Colonic mucosa (tissue), 4 donors: ENCODE measurements at regions not wholly inside any gene's neighbourhood (a gene's known extent, or its start where the extent isn't known, plus 50 kb on each side); places are given as distances from the start of the nearest gene placed in this dataset.

Experiments
- DNase-seq: peaks from one replicate; pipeline ENCODE4 v3.0.0-alpha.2; 2020
- H3K27ac ChIP-seq: fragments of 200-600 bp; one replicate; pipeline ENCODE4 v1.8.0; 2021
- H3K27me3 ChIP-seq: fragments of 200-600 bp; one replicate; pipeline ENCODE4 v1.8.0; 2021
- H3K36me3 ChIP-seq: fragments of 200-600 bp; one replicate; pipeline ENCODE4 v1.8.0; 2021
- H3K4me1 ChIP-seq: fragments of 200-600 bp; one replicate; pipeline ENCODE4 v1.8.0; 2021; ENCODE audit warnings: mild to moderate bottlenecking
- H3K4me3 ChIP-seq: fragments of 200-600 bp; one replicate; pipeline ENCODE4 v1.8.0; 2021
- H3K9ac ChIP-seq, 2 donors: one replicate each; pipeline ENCODE4 v1.7.0; 2013; ENCODE audit warnings: control low read depth in 2 of 2, low read depth in 2 of 2, low read length in 2 of 2
- H3K9me3 ChIP-seq: fragments of 200-600 bp; one replicate; pipeline ENCODE4 v1.8.0; 2021
- intact Hi-C: fragments of 100-400 bp; cut with DNase I; formaldehyde crosslinking; loops from one replicate; pipeline ENCODE4 v1.14.1; 2022
- TF ChIP-seq, protein P1 (sequence below): fragments of 200-600 bp; IDR thresholded peaks from one replicate; pipeline ENCODE4 v1.8.0; 2022; ENCODE audit warnings: antibody characterized with exemption, mild to moderate bottlenecking
- donor health status: healthy.
- donor health status: DM: no; HTN: no; CAD: no.
- donor health status: DM: no; HTN: no; CAD: no.

DNA sequence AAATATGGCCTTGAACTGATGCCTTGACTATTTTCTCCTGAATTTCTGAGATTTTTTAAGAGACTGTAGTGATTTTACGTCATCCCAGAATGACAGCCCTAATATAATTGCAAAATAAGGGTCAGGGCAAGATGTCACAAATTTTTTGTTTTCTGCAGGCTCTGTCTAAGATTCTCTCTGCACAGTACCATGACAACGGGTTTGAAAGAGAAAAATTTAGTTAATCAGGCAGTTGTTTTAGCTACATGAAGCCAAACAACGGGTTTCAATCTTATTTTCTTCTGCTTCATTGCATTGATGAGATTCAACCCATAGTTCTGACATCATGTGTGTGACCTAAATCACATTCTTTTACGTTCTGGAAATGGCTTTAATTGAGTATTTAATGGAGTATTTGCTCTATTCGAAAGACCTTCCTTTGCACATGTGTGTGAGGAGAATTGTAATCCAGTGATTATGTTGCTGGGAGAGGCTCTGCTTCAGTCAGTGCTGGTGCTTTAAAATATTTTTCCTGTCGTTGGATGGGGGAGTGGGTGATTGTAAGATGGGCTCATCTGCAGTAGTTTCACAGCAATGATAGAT, 118.0 kb upstream of the RHOBTB1 start:
- Histone ChIP-seq H3K27me3 (no peaks in the 10 kb centered on the region), H3K9me3 (no peaks in the 10 kb centered on the region), H3K36me3 (no peaks in the 10 kb centered on the region), H3K27ac (no peak overlapping the region), H3K9ac (no peak overlapping the region), H3K4me1 (no peaks in the 10 kb centered on the region), H3K4me3 (no peak overlapping the region)
- no peak for DNase-seq
- intact Hi-C loops: no loop called here
- TF ChIP-seq, protein P1, sequence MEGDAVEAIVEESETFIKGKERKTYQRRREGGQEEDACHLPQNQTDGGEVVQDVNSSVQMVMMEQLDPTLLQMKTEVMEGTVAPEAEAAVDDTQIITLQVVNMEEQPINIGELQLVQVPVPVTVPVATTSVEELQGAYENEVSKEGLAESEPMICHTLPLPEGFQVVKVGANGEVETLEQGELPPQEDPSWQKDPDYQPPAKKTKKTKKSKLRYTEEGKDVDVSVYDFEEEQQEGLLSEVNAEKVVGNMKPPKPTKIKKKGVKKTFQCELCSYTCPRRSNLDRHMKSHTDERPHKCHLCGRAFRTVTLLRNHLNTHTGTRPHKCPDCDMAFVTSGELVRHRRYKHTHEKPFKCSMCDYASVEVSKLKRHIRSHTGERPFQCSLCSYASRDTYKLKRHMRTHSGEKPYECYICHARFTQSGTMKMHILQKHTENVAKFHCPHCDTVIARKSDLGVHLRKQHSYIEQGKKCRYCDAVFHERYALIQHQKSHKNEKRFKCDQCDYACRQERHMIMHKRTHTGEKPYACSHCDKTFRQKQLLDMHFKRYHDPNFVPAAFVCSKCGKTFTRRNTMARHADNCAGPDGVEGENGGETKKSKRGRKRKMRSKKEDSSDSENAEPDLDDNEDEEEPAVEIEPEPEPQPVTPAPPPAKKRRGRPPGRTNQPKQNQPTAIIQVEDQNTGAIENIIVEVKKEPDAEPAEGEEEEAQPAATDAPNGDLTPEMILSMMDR: no peak

DNA sequence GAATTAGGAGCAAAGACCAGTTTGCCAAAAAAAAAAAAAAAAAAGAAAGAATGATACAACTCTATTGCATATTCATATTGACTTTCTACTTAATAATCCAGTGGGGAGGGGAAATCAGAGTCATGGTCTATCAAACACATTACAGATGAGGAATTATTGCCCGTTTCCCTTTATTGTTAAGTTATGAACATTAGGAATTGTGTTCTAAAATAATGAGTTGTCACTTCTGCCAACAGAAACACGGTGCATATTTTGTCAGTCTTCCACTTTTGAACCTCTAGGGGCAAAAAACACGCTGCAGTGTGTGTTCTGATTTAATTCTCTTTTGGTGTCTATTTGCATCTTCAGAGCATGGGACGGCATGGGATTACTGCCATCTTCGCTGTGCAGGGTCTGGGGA, 115.7 kb upstream of the RHOBTB1 start:
- H3K9ac ChIP-seq: no peak overlapping the region
- no peak overlapping the region for H3K27ac ChIP-seq
- intact Hi-C loops: no loop called here
- no peaks in the 10 kb centered on the region for H3K36me3 ChIP-seq
- no peaks in the 10 kb centered on the region for H3K4me1 ChIP-seq
- no peak for DNase-seq
- TF ChIP-seq, protein P1: no peak
- no peaks in the 10 kb centered on the region for H3K9me3 ChIP-seq
- no peak overlapping the region for H3K4me3 ChIP-seq
- no peaks in the 10 kb centered on the region for H3K27me3 ChIP-seq

DNA sequence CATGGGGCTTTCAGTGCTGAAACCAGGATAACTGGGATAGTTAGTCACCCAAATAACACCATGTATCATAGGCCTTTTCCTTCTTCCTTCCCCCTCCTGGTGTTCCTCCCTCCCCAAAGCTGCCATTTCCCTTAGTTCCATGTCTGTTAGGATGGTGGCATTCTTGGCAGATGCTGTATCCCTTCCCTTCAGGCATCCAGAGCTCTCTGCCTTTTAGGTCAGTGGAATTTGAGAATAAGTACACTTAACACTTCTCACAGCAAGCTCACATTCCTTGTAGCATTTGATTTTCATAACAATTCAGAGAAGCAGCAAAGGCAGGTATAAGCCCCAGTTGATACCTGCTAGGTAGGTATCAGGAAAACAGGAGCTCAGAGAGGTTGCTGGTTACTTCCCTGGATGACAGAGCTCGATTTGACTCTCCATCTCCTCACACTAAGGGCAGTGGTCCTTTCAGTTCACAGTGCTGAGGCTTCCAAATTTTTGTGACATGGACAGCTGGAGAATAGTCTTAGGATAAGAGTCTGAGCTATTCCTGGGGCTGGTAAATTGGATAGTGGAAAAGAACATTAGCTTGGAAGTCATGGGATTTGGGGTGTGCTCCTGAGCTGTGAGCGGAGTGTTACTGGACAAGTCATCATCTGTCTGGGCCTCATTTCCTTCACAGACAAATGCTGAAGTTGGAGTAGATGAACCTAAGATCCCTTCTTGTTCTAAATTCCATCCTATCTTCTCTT, 108.7 kb upstream of the RHOBTB1 start:
- TF ChIP-seq, protein P1: no peak
- no peaks in the 10 kb centered on the region for H3K36me3 ChIP-seq
- no peaks in the 10 kb centered on the region for H3K4me1 ChIP-seq
- no peaks in the 10 kb centered on the region for H3K9me3 ChIP-seq
- no peak overlapping the region for H3K4me3 ChIP-seq
- intact Hi-C loops: no loop called here
- no peak for DNase-seq
- no peak overlapping the region for H3K9ac ChIP-seq
- no peaks in the 10 kb centered on the region for H3K27me3 ChIP-seq
- no peak overlapping the region for H3K27ac ChIP-seq

DNA sequence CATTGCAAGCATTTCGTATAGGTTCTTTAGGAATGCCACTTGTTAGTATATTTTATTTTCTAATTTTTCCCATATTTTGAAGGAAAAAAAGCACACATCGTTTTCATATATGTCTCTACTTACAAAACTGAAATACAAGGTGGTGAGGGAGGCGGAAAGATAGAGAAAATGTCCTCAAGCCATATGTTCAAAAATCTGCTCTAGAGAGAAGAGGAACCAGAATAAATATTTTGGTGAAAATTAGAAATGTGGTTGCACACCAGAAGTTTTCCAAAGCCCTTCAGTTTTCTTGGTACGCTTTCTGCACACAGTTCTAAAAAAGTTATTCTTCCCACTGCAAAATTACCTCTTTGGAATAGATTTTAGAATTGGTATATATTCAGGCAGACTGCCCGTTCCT, 107.4 kb upstream of the RHOBTB1 start:
- intact Hi-C loops: no loop called here
- no peak for DNase-seq
- TF ChIP-seq, protein P1: no peak

DNA sequence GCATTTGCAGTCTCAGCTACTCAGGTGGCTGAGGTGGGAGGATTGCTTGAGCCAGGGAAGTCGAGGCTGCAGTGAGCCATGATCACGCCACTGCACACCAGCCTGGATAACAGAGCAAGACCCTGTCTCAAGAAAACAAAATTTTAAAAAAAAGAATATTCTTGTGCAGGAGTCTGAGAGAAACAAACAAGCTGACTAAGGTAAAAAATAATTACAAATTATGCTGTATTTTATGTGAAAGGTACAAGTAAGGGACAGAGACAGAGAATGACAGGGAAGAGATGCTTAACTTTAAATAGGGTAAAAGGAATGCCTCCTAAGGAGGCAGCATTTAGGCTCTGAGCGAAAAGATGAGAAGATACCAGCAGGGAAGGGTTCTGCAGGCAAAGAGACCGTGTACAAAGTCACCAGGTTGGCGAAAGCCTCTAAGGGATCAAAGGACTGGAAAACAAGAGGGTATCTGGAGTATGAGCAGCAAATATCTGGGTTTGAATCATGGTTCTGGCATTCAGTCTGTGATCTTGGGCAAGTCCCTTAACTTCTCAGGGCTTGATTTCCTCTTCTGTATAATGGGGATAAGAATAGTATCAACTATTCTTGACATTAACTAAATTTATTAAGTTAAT, 106.2 kb upstream of the RHOBTB1 start:
- no peak overlapping the region for H3K4me3 ChIP-seq
- DNase-seq: no peak

More for the DNA sequence above, 107.4 kb upstream of the RHOBTB1 start:
- H3K9ac ChIP-seq: no peak overlapping the region
- no peak overlapping the region for H3K4me3 ChIP-seq
- H3K9me3 ChIP-seq: no peaks in the 10 kb centered on the region
- no peak overlapping the region for H3K27ac ChIP-seq
- H3K4me1 ChIP-seq: no peaks in the 10 kb centered on the region
- H3K36me3 ChIP-seq: no peaks in the 10 kb centered on the region
- H3K27me3 ChIP-seq: no peaks in the 10 kb centered on the region

More for the DNA sequence above, 106.2 kb upstream of the RHOBTB1 start:
- Histone ChIP-seq H3K9ac (no peak overlapping the region), H3K9me3 (no peaks in the 10 kb centered on the region), H3K27me3 (no peaks in the 10 kb centered on the region), H3K27ac (no peak overlapping the region), H3K4me1 (no peaks in the 10 kb centered on the region), H3K36me3 (no peaks in the 10 kb centered on the region)
- TF ChIP-seq, protein P1: no peak
- intact Hi-C loops: no loop called here
